ENCODE measurements at regions not wholly inside any gene's neighbourhood (a gene's known extent, or its start where the extent isn't known, plus 50 kb on each side); places are given as distances from the start of the nearest gene placed in this dataset.

GRCh38 chr13:30148786-30149185, 158.6 kb downstream of the KATNAL1 start:
- no peak for TF ChIP-seq CTCF (IDR thresholded peaks at IDR 0.05; ENCODE audit: control extremely low read depth in 1 of 3, insufficient read depth in 1 of 3, low read depth in 1 of 3, low read length in 3 of 3)
- TF ChIP-seq JUN (IDR thresholded peaks at IDR 0.05; ENCODE audit: low read depth, low read length): no peak
- no peak for TF ChIP-seq YY1 (IDR thresholded peaks at IDR 0.05; ENCODE audit: low read depth, low read length)
- TF ChIP-seq RFX5 (IDR thresholded peaks at IDR 0.05; ENCODE audit: borderline replicate concordance, low read depth, low read length): no peak
- no peak for TF ChIP-seq HDAC6 (IDR thresholded peaks at IDR 0.05; ENCODE audit: low read depth, low read length)
- TF ChIP-seq SUZ12 (IDR thresholded peaks at IDR 0.05; ENCODE audit: low read length): no peak
